ENCODE measurements at regions not wholly inside any gene's neighbourhood (a gene's known extent, or its start where the extent isn't known, plus 50 kb on each side); places are given as distances from the start of the nearest gene placed in this dataset.
"Not testable (repeated sequence)": the region's sequence is repeated elsewhere in the genome, so short reads cannot be mapped to it uniquely, and the experiment has no call there.

DNA sequence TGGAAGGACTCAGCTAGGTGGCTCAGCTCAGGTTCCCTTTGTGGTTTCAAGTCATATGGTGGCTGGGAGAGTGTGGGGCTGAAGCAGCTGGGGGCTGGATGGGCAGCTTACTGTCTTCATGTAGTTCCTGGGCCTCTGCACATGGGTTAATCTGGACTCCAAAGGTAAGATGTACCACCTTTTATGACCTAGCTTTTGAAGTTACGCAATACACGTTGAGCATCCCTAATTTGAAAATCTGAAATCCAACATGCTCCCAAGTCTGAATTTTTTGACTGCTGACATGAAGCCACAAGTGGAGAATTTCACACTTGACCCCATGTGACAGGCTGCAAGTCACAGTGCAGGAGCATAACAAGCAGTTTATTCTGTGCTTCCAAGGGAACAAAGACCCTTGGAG lies 173.7 kb downstream of the KBTBD8 start:
- peaks cover 0 to 4% (median 1%) of the 10 kb centered on the region in 4 donors for H3K9me3 ChIP-seq (ENCODE audit: control insufficient read depth in 4 of 4, low read length in 3 of 4)
- no peak for TF ChIP-seq NR2F2 (IDR thresholded peaks at IDR 0.05)
- no peak for TF ChIP-seq EGR1 (IDR thresholded peaks at IDR 0.05; ENCODE audit: low read depth in 2 of 2)
- no peak for TF ChIP-seq FOXA2 (IDR thresholded peaks at IDR 0.05)
- TF ChIP-seq FOXA1 (IDR thresholded peaks at IDR 0.05): no peak
- TF ChIP-seq REST (IDR thresholded peaks at IDR 0.05): no peak
- TF ChIP-seq YY1 (IDR thresholded peaks at IDR 0.05): no peak
- TF ChIP-seq, protein P1, sequence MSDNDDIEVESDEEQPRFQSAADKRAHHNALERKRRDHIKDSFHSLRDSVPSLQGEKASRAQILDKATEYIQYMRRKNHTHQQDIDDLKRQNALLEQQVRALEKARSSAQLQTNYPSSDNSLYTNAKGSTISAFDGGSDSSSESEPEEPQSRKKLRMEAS (IDR thresholded peaks at IDR 0.05): no peak
- TF ChIP-seq RXRA (IDR thresholded peaks at IDR 0.05): no peak
- TF ChIP-seq, protein P2, sequence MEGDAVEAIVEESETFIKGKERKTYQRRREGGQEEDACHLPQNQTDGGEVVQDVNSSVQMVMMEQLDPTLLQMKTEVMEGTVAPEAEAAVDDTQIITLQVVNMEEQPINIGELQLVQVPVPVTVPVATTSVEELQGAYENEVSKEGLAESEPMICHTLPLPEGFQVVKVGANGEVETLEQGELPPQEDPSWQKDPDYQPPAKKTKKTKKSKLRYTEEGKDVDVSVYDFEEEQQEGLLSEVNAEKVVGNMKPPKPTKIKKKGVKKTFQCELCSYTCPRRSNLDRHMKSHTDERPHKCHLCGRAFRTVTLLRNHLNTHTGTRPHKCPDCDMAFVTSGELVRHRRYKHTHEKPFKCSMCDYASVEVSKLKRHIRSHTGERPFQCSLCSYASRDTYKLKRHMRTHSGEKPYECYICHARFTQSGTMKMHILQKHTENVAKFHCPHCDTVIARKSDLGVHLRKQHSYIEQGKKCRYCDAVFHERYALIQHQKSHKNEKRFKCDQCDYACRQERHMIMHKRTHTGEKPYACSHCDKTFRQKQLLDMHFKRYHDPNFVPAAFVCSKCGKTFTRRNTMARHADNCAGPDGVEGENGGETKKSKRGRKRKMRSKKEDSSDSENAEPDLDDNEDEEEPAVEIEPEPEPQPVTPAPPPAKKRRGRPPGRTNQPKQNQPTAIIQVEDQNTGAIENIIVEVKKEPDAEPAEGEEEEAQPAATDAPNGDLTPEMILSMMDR (IDR thresholded peaks at IDR 0.05; ENCODE audit: low read depth, low read length, missing input control): no peak
- TF ChIP-seq SP1 (IDR thresholded peaks at IDR 0.05): no peak
- DNase-seq (ENCODE audit: low spot score): no peak
- no peaks in the 10 kb centered on the region for H3K4me1 ChIP-seq (ENCODE audit: control insufficient read depth in 4 of 4, insufficient read depth in 4 of 4, low read length in 3 of 4)
- H3K27ac ChIP-seq (ENCODE audit: low read depth in 1 of 2, low read length in 2 of 2): no peak overlapping the region
- no peaks in the 10 kb centered on the region for H3K27me3 ChIP-seq (ENCODE audit: control insufficient read depth in 4 of 4, insufficient read depth in 4 of 4, low read length in 3 of 4)
- 86% methylated on average over 2 of the region's 2 CpGs for WGBS
- H3K4me3 ChIP-seq (ENCODE audit: low read depth in 1 of 3, low read length in 3 of 3): no peak overlapping the region
- H3K9ac ChIP-seq (ENCODE audit: low read depth in 1 of 2, low read length in 2 of 2): no peak overlapping the region
- no peaks in the 10 kb centered on the region for H3K36me3 ChIP-seq (ENCODE audit: control insufficient read depth in 4 of 4, insufficient read depth in 3 of 4, low read depth in 1 of 4, low read length in 3 of 4)

DNA sequence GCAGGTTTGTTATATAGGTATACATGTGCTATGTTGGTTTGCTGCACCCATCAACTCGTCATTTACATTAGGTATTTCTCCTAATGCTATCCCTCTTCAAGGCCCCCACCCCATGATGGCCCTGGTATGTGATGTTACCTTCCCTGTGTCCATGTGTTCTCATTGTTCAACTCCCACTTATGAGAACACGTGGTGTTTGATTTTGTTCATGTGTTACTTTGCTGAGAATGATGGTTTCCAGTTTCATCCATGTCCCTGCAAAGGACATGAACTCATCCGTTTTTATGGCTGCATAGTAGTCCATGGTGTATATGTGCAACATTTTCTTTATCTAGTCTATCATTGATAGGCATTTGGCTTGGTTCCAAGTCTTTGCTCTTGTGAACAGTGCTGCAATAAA lies 175.0 kb downstream of the KBTBD8 start:
- not testable (repeated sequence) for H3K4me1 ChIP-seq (ENCODE audit: control insufficient read depth in 4 of 4, insufficient read depth in 4 of 4, low read length in 3 of 4); H3K9ac ChIP-seq (ENCODE audit: low read depth in 1 of 2, low read length in 2 of 2); H3K27me3 ChIP-seq (ENCODE audit: control insufficient read depth in 4 of 4, insufficient read depth in 4 of 4, low read length in 3 of 4); H3K4me3 ChIP-seq (ENCODE audit: low read depth in 1 of 3, low read length in 3 of 3); H3K9me3 ChIP-seq (ENCODE audit: control insufficient read depth in 4 of 4, low read length in 3 of 4); H3K36me3 ChIP-seq (ENCODE audit: control insufficient read depth in 4 of 4, insufficient read depth in 3 of 4, low read depth in 1 of 4, low read length in 3 of 4); H3K27ac ChIP-seq (ENCODE audit: low read depth in 1 of 2, low read length in 2 of 2); DNase-seq (ENCODE audit: low spot score)
- WGBS: 67% methylated on average over 3 of the region's 3 CpGs

DNA sequence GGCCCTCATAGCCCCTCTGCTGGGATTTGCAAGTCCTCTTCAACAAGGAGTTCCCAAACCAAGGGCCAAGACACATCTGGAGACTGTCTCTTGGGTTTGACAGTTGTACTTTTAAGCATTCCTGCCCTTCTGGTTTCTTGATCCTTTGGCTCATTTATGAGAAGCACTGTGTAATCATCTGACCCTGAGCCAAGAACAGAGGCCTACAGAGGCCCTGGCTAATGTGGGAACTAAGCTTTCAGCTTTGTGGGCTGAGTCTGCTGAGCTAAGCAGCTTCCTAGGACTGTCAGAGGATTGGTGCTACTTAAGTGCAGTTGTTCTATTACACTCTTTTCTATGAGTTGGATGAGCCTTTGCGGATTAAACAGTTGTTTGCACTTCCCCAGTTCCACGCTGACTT lies 178.3 kb downstream of the KBTBD8 start:
- no peaks in the 10 kb centered on the region for H3K27me3 ChIP-seq (ENCODE audit: control insufficient read depth in 4 of 4, insufficient read depth in 4 of 4, low read length in 3 of 4)
- H3K9me3 ChIP-seq (ENCODE audit: control insufficient read depth in 4 of 4, low read length in 3 of 4): peaks cover 0 to 4% (median 1%) of the 10 kb centered on the region in 4 donors
- no peak for DNase-seq (ENCODE audit: low spot score)
- TF ChIP-seq HNF4G (IDR thresholded peaks at IDR 0.05): no peak
- no peak for TF ChIP-seq FOXA1 (IDR thresholded peaks at IDR 0.05)
- no peak for TF ChIP-seq TAF1 (conservative IDR thresholded peaks at IDR 0.05)
- TF ChIP-seq, protein P3, sequence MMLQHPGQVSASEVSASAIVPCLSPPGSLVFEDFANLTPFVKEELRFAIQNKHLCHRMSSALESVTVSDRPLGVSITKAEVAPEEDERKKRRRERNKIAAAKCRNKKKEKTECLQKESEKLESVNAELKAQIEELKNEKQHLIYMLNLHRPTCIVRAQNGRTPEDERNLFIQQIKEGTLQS (IDR thresholded peaks at IDR 0.05): no peak
- no peak for TF ChIP-seq YY1 (IDR thresholded peaks at IDR 0.05)
- no peak for TF ChIP-seq RXRA (IDR thresholded peaks at IDR 0.05)
- TF ChIP-seq, protein P1 (IDR thresholded peaks at IDR 0.05): no peak
- H3K4me3 ChIP-seq (ENCODE audit: low read depth in 1 of 3, low read length in 3 of 3): no peak overlapping the region
- no peak overlapping the region for H3K27ac ChIP-seq (ENCODE audit: low read depth in 1 of 2, low read length in 2 of 2)
- H3K4me1 ChIP-seq (ENCODE audit: control insufficient read depth in 4 of 4, insufficient read depth in 4 of 4, low read length in 3 of 4): no peaks in the 10 kb centered on the region
- WGBS: 82% methylated on average over 2 of the region's 2 CpGs
- no peaks in the 10 kb centered on the region for H3K36me3 ChIP-seq (ENCODE audit: control insufficient read depth in 4 of 4, insufficient read depth in 3 of 4, low read depth in 1 of 4, low read length in 3 of 4)
- no peak overlapping the region for H3K9ac ChIP-seq (ENCODE audit: low read depth in 1 of 2, low read length in 2 of 2)
